ENCODE measurements at regions not wholly inside any gene's neighbourhood (a gene's known extent, or its start where the extent isn't known, plus 50 kb on each side); places are given as distances from the start of the nearest gene placed in this dataset.

GRCh38 chr12:22925623-22926022, 300.7 kb downstream of the ETNK1 start:
- H3K27ac ChIP-seq: no peak overlapping the region
- H3K4me1 ChIP-seq: no peaks in the 10 kb centered on the region
- TF ChIP-seq POLR2AphosphoS5 (IDR thresholded peaks at IDR 0.05) (no peak), POLR2A (IDR thresholded peaks at IDR 0.05) (no peak), EP300 (IDR thresholded peaks at IDR 0.05; ENCODE audit: low read depth) (no peak), CTCF (IDR thresholded peaks at IDR 0.05) (no peak)
- 21 to 35% methylated on average over 2 of the region's 2 CpGs for WGBS, 2 donors (ENCODE audit: low coverage in 1 of 2)
- H3K27me3 ChIP-seq: no peaks in the 10 kb centered on the region
- intact Hi-C loops (cut with DNase I; ENCODE audit: low total_unique reads): no loop called here
- H3K4me3 ChIP-seq: no peak overlapping the region
- in situ Hi-C loops (cut with MboI; ENCODE audit: low pct_ligation_motif_present in 1 of 4, low pct_unique_long_range_greater_than_20kb in 1 of 4, low sequenced_read_pairs in 3 of 4): no loop called here
- H3K9me3 ChIP-seq: no peaks in the 10 kb centered on the region
- H3K36me3 ChIP-seq: no peaks in the 10 kb centered on the region
- DNase-seq: no peak

GRCh38 chr12:22932431-22932830, 307.5 kb downstream of the ETNK1 start:
- H3K27me3 ChIP-seq: no peaks in the 10 kb centered on the region
- H3K36me3 ChIP-seq: no peaks in the 10 kb centered on the region
- in situ Hi-C loops (cut with MboI; ENCODE audit: low pct_ligation_motif_present in 1 of 4, low pct_unique_long_range_greater_than_20kb in 1 of 4, low sequenced_read_pairs in 3 of 4): no loop called here
- no peak overlapping the region for H3K27ac ChIP-seq
- DNase-seq: no peak
- no peaks in the 10 kb centered on the region for H3K9me3 ChIP-seq
- TF ChIP-seq EP300 (IDR thresholded peaks at IDR 0.05; ENCODE audit: low read depth) (no peak), POLR2AphosphoS5 (IDR thresholded peaks at IDR 0.05) (no peak), POLR2A (IDR thresholded peaks at IDR 0.05) (no peak), CTCF (IDR thresholded peaks at IDR 0.05) (no peak)
- no peaks in the 10 kb centered on the region for H3K4me1 ChIP-seq
- H3K4me3 ChIP-seq: no peak overlapping the region
- intact Hi-C loops (cut with DNase I; ENCODE audit: low total_unique reads): no loop called here
- 47 to 68% methylated on average over 1 of the region's 1 CpG for WGBS, 2 donors (ENCODE audit: low coverage in 1 of 2)

GRCh38 chr12:22935090-22935489, 310.1 kb downstream of the ETNK1 start:
- 52 to 72% methylated on average over 12 of the region's 12 CpGs for WGBS, 2 donors (ENCODE audit: low coverage in 1 of 2)
- no peaks in the 10 kb centered on the region for H3K9me3 ChIP-seq
- no peak overlapping the region for H3K4me3 ChIP-seq
- H3K27me3 ChIP-seq: no peaks in the 10 kb centered on the region
- no peak overlapping the region for H3K27ac ChIP-seq
- in situ Hi-C loops (cut with MboI; ENCODE audit: low pct_ligation_motif_present in 1 of 4, low pct_unique_long_range_greater_than_20kb in 1 of 4, low sequenced_read_pairs in 3 of 4) (no loop called here), intact Hi-C loops (cut with DNase I; ENCODE audit: low total_unique reads) (no loop called here)
- no peaks in the 10 kb centered on the region for H3K4me1 ChIP-seq
- TF ChIP-seq EP300 (IDR thresholded peaks at IDR 0.05; ENCODE audit: low read depth): no peak
- TF ChIP-seq POLR2AphosphoS5 (IDR thresholded peaks at IDR 0.05): no peak
- TF ChIP-seq POLR2A (IDR thresholded peaks at IDR 0.05): no peak
- no peak for TF ChIP-seq CTCF (IDR thresholded peaks at IDR 0.05)
- no peaks in the 10 kb centered on the region for H3K36me3 ChIP-seq
- DNase-seq: no peak

GRCh38 chr12:22935501-22935900, 310.5 kb downstream of the ETNK1 start:
- no peaks in the 10 kb centered on the region for H3K27me3 ChIP-seq
- WGBS, 2 donors (ENCODE audit: low coverage in 1 of 2): 75 to 78% methylated on average over 7 of the region's 7 CpGs
- TF ChIP-seq CTCF (IDR thresholded peaks at IDR 0.05): no peak
- no peak for TF ChIP-seq POLR2AphosphoS5 (IDR thresholded peaks at IDR 0.05)
- no peak for TF ChIP-seq POLR2A (IDR thresholded peaks at IDR 0.05)
- TF ChIP-seq EP300 (IDR thresholded peaks at IDR 0.05; ENCODE audit: low read depth): no peak
- no peak overlapping the region for H3K27ac ChIP-seq
- in situ Hi-C loops (cut with MboI; ENCODE audit: low pct_ligation_motif_present in 1 of 4, low pct_unique_long_range_greater_than_20kb in 1 of 4, low sequenced_read_pairs in 3 of 4): no loop called here
- H3K4me1 ChIP-seq: no peaks in the 10 kb centered on the region
- no peaks in the 10 kb centered on the region for H3K36me3 ChIP-seq
- no peak overlapping the region for H3K4me3 ChIP-seq
- DNase-seq: no peak
- intact Hi-C loops (cut with DNase I; ENCODE audit: low total_unique reads): no loop called here
- H3K9me3 ChIP-seq: no peaks in the 10 kb centered on the region
